K562 (cell line): ENCODE measurements at regions not wholly inside any gene's neighbourhood (a gene's known extent, or its start where the extent isn't known, plus 50 kb on each side); places are given as distances from the start of the nearest gene placed in this dataset.

Experiments
- ARID3A ChIP-seq: IDR thresholded peaks from 2 replicates; pipeline ENCODE4 v1.6.1; 2012; ENCODE audit warnings: low read depth, low read length, improper control_type of control experiment, borderline replicate concordance
- BCLAF1 ChIP-seq, 2 experiments: fragments of 450-650 bp in 1 of 2; IDR thresholded peaks; 2 replicates each; pipeline ENCODE4 v1.6.1; 2011 to 2017; ENCODE audit warnings: low read depth in 2 of 2, antibody characterized with exemption in 1 of 2, borderline replicate concordance in 1 of 2, low read length in 1 of 2, mild to moderate bottlenecking in 1 of 2, mixed read lengths in 1 of 2; ENCODE audit not compliant: control insufficient read depth in 1 of 2
- BRD9 ChIP-seq: fragments of 450-650 bp; IDR thresholded peaks from 2 replicates; pipeline ENCODE4 v1.6.1; 2018; ENCODE audit warnings: low read depth; ENCODE audit not compliant: partially characterized antibody
- CBFA2T3 ChIP-seq: fragments of 450-650 bp; IDR thresholded peaks from 2 replicates; pipeline ENCODE4 v1.6.1; 2017
- CHCHD3 ChIP-seq: fragments of 250-450 bp; sonication (Bioruptor Pico); IDR thresholded peaks from 2 replicates; pipeline ENCODE4 v2.1.2; 2022; ENCODE audit warnings: mild to moderate bottlenecking
- DMBX1 ChIP-seq: fragments of 250-450 bp; sonication (Bioruptor Pico); IDR thresholded peaks from 2 replicates; pipeline ENCODE4 v1.8.0; 2022; ENCODE audit warnings: inconsistent platforms, mild to moderate bottlenecking, moderate library complexity, borderline replicate concordance
- FOXP4 ChIP-seq: sonication (generic); formaldehyde crosslinking; IDR thresholded peaks from 2 replicates; pipeline ENCODE4 v1.8.0; 2022; ENCODE audit warnings: mild to moderate bottlenecking, missing genetic modification reagents, borderline replicate concordance
- HDGF ChIP-seq: fragments of 450-650 bp; IDR thresholded peaks from 2 replicates; pipeline ENCODE4 v1.6.1; 2016
- SREBF1 ChIP-seq: fragments of 150-350 bp; IDR thresholded peaks from 2 replicates; pipeline ENCODE4 v1.6.1; 2014; ENCODE audit warnings: antibody characterized with exemption, low read depth, low read length, borderline replicate concordance
- STAT5A ChIP-seq: IDR thresholded peaks from 2 replicates; pipeline ENCODE4 v1.6.1; 2012; ENCODE audit warnings: low read length, inconsistent platforms, borderline replicate concordance
- TAF1 ChIP-seq: IDR thresholded peaks from 2 replicates; pipeline ENCODE4 v1.6.1; 2011; ENCODE audit warnings: mild to moderate bottlenecking, low read length, moderate library complexity; ENCODE audit not compliant: insufficient read depth, control insufficient read depth, severe bottlenecking; ENCODE audit errors: extremely low read depth
- TCFL5 ChIP-seq: fragments of 250-450 bp; sonication (Bioruptor Pico); conservative IDR thresholded peaks from 2 replicates; pipeline ENCODE4 v1.6.1; 2021; ENCODE audit warnings: mild to moderate bottlenecking, moderate library complexity, matching md5 sums
- TFAP4 ChIP-seq: sonication (generic); formaldehyde crosslinking; IDR thresholded peaks from 2 replicates; pipeline ENCODE4 v1.8.0; 2022; ENCODE audit warnings: missing genetic modification reagents, mild to moderate bottlenecking, moderate library complexity, borderline replicate concordance
- ZNF639 ChIP-seq, 2 experiments: fragments of 200-800 bp in 1 of 2; sonication (Bioruptor generic) in 1 of 2; sonication (generic) in 1 of 2; formaldehyde crosslinking in 1 of 2; IDR thresholded peaks in 1 of 2; conservative IDR thresholded peaks in 1 of 2; 2 replicates each; pipeline versions ENCODE4 v1.5.0 to v1.6.1; 2016 to 2020; ENCODE audit warnings: missing compliant biosample characterization in 1 of 2, missing genetic modification characterization in 1 of 2, missing genetic modification reagents in 1 of 2
- ZNF766 ChIP-seq: fragments of 200-800 bp; sonication (Bioruptor generic); conservative IDR thresholded peaks from 2 replicates; pipeline ENCODE4 v1.6.1; 2016; ENCODE audit warnings: missing genetic modification characterization, missing compliant biosample characterization

GRCh38 chr6:158869826-158870648 is 50.9 kb upstream of the EZR start (continued):
- TF ChIP-seq ZNF766 (CRISPR knock-in tag) (peak; percentile 75), ARID3A (peak; percentile 44; the same call in 1 of the 2 replicates), TFAP4 (CRISPR knock-in tag) (peak; percentile 91), BRD9 (peak; percentile 88), FOXP4 (CRISPR knock-in tag) (peak; percentile 97; the same call in 1 of the 2 replicates), TCFL5 (CRISPR knock-in tag) (no peak), TAF1 (peak; percentile 36), ZNF639 (CRISPR knock-in tag; conservative IDR thresholded peaks at IDR 0.05 in 1 of 2, IDR thresholded peaks at IDR 0.05 in 1 of 2) (no peak; a peak in 2 of 4 replicates), HDGF (peak; percentile 53; the same call in 1 of the 2 replicates), DMBX1 (CRISPR knock-in tag) (peak; percentile 54), SREBF1 (no peak), STAT5A (peak; percentile 26; the same call in 1 of the 2 replicates), CBFA2T3 (peak; percentile 28), CHCHD3 (0 out of 2 replicates have a peak, but pooled peaks have one; percentile 71), BCLAF1 (IDR thresholded peaks at IDR 0.05; ENCODE audit: borderline replicate concordance in 1 of 2, control insufficient read depth in 1 of 2, low read depth in 2 of 2, low read length in 1 of 2) (peak in 1 of 2 experiments; percentile 76; a peak in 2 of 4 replicates)
